Urinary bladder (tissue), 3 donors: ENCODE measurements at regions not wholly inside any gene's neighbourhood (a gene's known extent, or its start where the extent isn't known, plus 50 kb on each side); places are given as distances from the start of the nearest gene placed in this dataset.

Experiments used
- DNase-seq: peaks from one replicate; pipeline ENCODE4 v3.0.0-alpha.2; 2015; ENCODE audit errors: extremely low spot score
- H3K27ac ChIP-seq: one replicate; pipeline ENCODE4 v1.5.1; 2013; ENCODE audit warnings: low read depth, mild to moderate bottlenecking, moderate library complexity
- H3K36me3 ChIP-seq: one replicate; pipeline ENCODE4 v1.6.1; 2013; ENCODE audit warnings: mild to moderate bottlenecking, moderate library complexity; ENCODE audit not compliant: insufficient read depth
- H3K4me1 ChIP-seq: one replicate; pipeline ENCODE4 v1.6.1; 2013; ENCODE audit warnings: mild to moderate bottlenecking, moderate library complexity; ENCODE audit not compliant: insufficient read depth
- H3K4me3 ChIP-seq: one replicate; pipeline ENCODE4 v1.5.1; 2013; ENCODE audit warnings: low read depth, low read length
- WGBS: extraction: QIAGEN DNeasy Blood & Tissue Kit; methylation state at CpG from one replicate; pipeline ENCODE4 v1.1.7; 2013; 5-methylcytosine and 5-hydroxymethylcytosine counted together
- donor health status: healthy with polysubstance abuse.
- donor health status: healthy.

DNA sequence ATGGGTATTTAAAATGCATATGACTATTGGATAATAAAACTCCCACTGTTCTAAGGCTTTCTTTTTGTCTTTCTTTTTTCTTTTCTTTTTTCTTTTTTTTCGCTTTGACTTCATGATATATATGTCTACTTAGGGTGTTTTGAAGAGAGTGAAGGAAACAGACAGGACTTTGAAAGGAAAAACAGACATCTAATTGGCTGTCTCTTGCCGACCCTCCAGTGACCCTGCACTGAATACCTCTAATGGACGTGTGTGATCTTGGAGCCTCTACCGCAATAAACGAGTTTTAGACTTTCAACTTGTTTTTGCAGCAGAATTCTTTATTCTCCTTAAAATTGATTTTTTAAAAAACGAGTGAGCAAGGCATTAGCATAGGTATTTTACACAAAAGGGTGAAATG is 158.1 kb upstream of the NR2F2 start:
- Histone ChIP-seq H3K4me3 (no peak overlapping the region), H3K27ac (no peak overlapping the region), H3K36me3 (no peaks in the 10 kb centered on the region), H3K4me1 (peaks cover 2% of the 10 kb centered on the region)
- no peak for DNase-seq
- WGBS, result 71% methylated on average over 6 of the region's 6 CpGs

GRCh38 chr15:96176831-96177230 is 153.7 kb upstream of the NR2F2 start:
- WGBS, result 70% methylated on average over 4 of the region's 4 CpGs
- DNase-seq, result no peak

DNA sequence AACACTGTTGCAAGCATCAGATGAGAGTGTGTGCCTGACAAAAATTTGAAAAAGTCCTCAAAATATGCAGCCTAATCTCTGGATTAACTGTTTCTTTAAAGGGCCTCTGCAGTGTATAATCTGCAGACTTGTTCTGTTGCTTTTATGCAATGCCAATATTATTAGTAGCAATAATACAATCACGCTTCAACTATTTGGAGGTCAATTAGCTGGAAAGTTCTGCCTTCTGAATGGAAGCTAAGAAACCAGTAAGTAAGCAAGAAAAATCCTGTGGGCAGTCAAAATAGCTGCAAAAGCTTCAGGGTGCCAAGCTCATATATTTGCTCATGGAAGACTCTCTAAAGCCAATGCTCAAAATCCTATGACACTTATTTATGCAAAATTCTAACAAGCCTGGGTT is 153.2 kb upstream of the NR2F2 start:
- WGBS, result 69% methylated on average over 1 of the region's 1 CpG
- Histone ChIP-seq H3K36me3 (no peaks in the 10 kb centered on the region), H3K27ac (no peak overlapping the region), H3K4me3 (no peak overlapping the region), H3K4me1 (peaks cover 2% of the 10 kb centered on the region)
- DNase-seq, result no peak

More at GRCh38 chr15:96176831-96177230, 153.7 kb upstream of the NR2F2 start:
- H3K27ac ChIP-seq, result no peak overlapping the region
- H3K36me3 ChIP-seq, result no peaks in the 10 kb centered on the region
- peaks cover 2% of the 10 kb centered on the region for H3K4me1 ChIP-seq
- no peak overlapping the region for H3K4me3 ChIP-seq

DNA sequence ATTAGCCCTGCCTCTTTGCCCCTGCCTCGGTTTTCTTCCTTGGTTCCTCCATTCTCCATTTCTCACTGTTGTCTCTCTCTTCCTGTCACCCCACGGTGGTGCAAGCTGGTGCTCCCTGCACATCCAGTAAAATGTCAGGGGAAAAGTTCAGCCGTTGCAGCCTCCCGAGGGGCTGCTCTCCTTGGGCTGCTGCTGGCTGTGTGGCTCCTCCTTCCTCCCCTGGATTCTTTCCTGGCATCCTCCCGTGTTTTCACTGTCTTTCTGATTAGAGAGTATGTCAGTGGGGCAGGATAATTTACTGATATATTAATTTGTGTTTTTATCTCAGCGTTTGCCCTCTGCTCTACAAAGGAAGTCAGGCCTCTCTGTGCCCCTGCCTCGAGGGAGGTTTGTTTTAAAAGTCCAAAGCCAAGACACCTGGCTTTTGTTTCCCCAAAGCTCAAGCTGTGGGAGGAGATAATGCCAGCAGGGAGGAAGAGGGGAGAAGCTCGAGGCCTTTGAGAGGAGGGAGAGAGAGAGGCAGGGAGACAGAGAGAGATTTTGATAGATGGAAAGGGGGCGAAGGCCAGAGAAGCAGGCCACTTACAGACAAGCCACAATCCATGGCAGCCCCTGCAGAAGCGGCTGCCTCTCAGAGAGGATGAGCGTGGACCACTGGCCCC is 150.3 kb upstream of the NR2F2 start:
- Histone ChIP-seq H3K4me1 (no peaks in the 10 kb centered on the region), H3K27ac (no peak overlapping the region), H3K4me3 (no peak overlapping the region), H3K36me3 (no peaks in the 10 kb centered on the region)
- WGBS, result 49% methylated on average over 11 of the region's 11 CpGs
- no peak for DNase-seq

DNA sequence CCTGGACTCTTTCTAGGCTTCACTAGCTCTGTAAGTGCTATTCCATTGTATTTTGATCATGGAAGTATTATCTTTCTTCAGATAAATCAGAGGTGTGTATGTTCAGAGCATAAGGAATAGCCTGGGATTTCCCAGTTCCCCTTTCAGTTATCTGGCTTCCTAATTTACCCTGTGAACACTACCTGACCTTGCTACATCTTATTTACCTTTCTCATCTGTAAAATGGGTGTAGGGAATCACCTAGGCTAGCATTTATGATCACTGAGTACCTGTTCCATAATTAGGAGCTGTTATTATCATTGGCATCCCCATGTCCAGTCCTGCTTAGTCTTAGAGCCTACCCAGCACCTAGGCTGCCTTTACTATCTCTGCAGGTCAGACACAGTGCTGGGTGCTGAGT is 149.3 kb upstream of the NR2F2 start:
- Histone ChIP-seq H3K4me3 (no peak overlapping the region), H3K36me3 (no peaks in the 10 kb centered on the region)
- DNase-seq, result no peak

GRCh38 chr15:96181873-96182301 is 148.6 kb upstream of the NR2F2 start:
- H3K4me3 ChIP-seq, result no peak overlapping the region
- H3K27ac ChIP-seq, result no peak overlapping the region
- no peaks in the 10 kb centered on the region for H3K4me1 ChIP-seq
- H3K36me3 ChIP-seq, result no peaks in the 10 kb centered on the region
- 35% methylated on average over 8 of the region's 8 CpGs for WGBS
- peak; percentile 47 for DNase-seq

More for the DNA sequence above, 149.3 kb upstream of the NR2F2 start:
- H3K27ac ChIP-seq, result no peak overlapping the region
- no peaks in the 10 kb centered on the region for H3K4me1 ChIP-seq

GRCh38 chr15:96182736-96183513 is 147.6 kb upstream of the NR2F2 start:
- DNase-seq, result no peak
- 97% methylated on average over 12 of the region's 12 CpGs for WGBS
- H3K4me1 ChIP-seq, result no peaks in the 10 kb centered on the region
- H3K4me3 ChIP-seq, result no peak overlapping the region
- no peak overlapping the region for H3K27ac ChIP-seq
- no peaks in the 10 kb centered on the region for H3K36me3 ChIP-seq

- Histone ChIP-seq H3K4me1 (no peaks in the 10 kb centered on the region), H3K27ac (no peak overlapping the region), H3K4me3 (no peak overlapping the region), H3K36me3 (no peaks in the 10 kb centered on the region)
- no peak for DNase-seq
- 81% methylated on average over 4 of the region's 4 CpGs for WGBS
Observed at GRCh38 chr15:96183514-96183850, 147.0 kb upstream of the NR2F2 start.

DNA sequence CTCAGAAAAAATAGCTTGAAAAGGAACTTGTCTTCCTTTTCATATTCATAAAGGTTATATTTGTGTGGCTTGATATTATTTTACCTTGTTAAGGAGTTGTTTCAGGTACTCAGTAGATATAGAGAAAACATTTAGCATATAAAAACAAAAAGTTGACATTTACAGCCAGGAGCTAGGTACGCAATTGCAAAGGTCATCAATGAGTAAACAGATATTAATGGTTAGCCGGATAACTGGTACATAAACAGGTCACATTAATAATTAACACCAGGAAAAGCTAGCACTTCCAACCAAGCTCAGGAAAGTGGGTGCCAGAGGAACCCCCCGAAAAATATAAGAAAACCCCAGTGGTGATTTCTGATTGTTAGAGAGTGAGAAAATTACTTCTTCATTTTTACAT is 146.6 kb upstream of the NR2F2 start:
- H3K27ac ChIP-seq, result no peak overlapping the region
- no peak overlapping the region for H3K4me3 ChIP-seq
- DNase-seq, result no peak
- H3K36me3 ChIP-seq, result no peaks in the 10 kb centered on the region
- 83% methylated on average over 3 of the region's 3 CpGs for WGBS
- H3K4me1 ChIP-seq, result no peaks in the 10 kb centered on the region

GRCh38 chr15:96184297-96184696 is 146.2 kb upstream of the NR2F2 start:
- WGBS, result 92% methylated on average over 2 of the region's 2 CpGs
- no peak overlapping the region for H3K27ac ChIP-seq

GRCh38 chr15:96186105-96186504 is 144.4 kb upstream of the NR2F2 start:
- Histone ChIP-seq H3K27ac (no peak overlapping the region), H3K4me3 (no peak overlapping the region), H3K4me1 (no peaks in the 10 kb centered on the region), H3K36me3 (no peaks in the 10 kb centered on the region)
- WGBS, result 86% methylated on average over 4 of the region's 4 CpGs
- DNase-seq, result no peak

More at GRCh38 chr15:96184297-96184696, 146.2 kb upstream of the NR2F2 start:
- DNase-seq, result no peak
- H3K36me3 ChIP-seq, result no peaks in the 10 kb centered on the region
- H3K4me1 ChIP-seq, result no peaks in the 10 kb centered on the region
- no peak overlapping the region for H3K4me3 ChIP-seq

DNA sequence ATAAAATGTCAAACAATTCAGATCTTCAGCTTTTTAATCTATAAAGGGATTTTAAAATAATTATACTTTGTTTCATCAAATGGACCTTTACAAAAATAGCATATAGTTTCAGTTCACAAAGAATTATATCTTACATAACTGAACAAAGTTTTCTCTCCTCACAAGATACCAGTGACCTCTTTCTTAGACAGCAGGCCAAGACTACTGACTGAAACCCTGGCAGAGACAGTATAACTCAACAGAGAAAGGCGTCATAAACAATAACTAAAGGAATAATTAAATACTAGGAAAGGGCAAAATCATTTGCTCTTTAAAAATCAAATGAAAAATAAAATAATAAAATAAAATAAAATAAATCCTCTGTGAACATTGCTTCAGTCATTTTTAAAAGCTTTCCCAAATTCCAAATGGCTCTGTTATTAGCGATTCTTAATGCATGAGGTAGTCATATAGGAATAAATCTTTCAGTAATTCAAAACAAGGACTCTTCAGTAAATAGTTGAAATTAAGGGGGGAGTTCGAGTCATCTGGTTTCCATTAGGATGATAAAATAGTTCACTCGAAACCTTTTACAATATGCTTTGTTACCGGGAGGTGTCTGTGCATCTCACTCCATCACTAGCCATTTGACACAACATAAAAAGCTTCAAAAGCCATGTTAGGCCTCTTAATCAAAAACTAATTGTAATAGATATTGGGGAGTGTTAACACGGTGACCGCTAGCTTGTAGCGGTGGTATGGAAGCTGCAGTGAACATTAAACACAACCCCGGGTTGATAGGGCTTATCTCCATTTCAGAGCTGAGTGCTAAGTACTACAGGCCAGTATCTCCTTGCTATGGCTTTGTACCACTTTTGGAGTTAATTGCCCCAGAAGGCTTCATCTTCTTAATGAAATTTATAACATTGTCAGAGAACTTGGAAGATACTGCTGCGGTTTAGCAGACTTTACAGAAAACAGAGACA is 142.9 kb upstream of the NR2F2 start:
- DNase-seq, result peak; percentile 42
- H3K4me1 ChIP-seq, result no peaks in the 10 kb centered on the region
- H3K4me3 ChIP-seq, result no peak overlapping the region
- WGBS, result 65% methylated on average over 10 of the region's 10 CpGs
- H3K36me3 ChIP-seq, result no peaks in the 10 kb centered on the region
- no peak overlapping the region for H3K27ac ChIP-seq

DNA sequence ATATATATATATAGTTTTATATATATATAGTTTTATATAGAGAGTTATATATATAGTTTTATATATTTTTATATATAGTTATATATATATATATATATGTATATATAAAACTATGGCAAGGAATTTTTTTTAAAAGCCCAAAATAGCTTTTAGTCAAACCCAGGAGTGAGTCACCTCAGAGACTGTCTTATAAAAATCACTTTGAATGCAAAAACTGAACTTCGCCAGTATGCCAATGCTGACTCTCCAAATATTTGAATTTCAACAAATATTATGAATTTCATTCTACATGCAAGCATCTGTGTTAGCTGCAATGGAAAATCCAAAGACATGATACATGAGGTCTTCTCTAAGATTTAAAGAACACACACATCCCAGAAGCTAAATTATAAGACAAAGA is 132.8 kb upstream of the NR2F2 start:
- no peaks in the 10 kb centered on the region for H3K36me3 ChIP-seq
- WGBS, result 96% methylated on average over 1 of the region's 1 CpG

More for the DNA sequence above, 132.8 kb upstream of the NR2F2 start:
- DNase-seq, result no peak
- Histone ChIP-seq H3K4me3 (no peak overlapping the region), H3K4me1 (no peaks in the 10 kb centered on the region), H3K27ac (no peak overlapping the region)
